ENCODE measurements at regions not wholly inside any gene's neighbourhood (a gene's known extent, or its start where the extent isn't known, plus 50 kb on each side); places are given as distances from the start of the nearest gene placed in this dataset.

- TF ChIP-seq GATA2 (IDR thresholded peaks at IDR 0.05; ENCODE audit: low read depth, low read length) (no peak), GATA3 (IDR thresholded peaks at IDR 0.05; ENCODE audit: low read depth, low read length) (no peak)
Measured at GRCh38 chr3:68378631-68379030, 553.7 kb downstream of the TAFA4 start.
